ENCODE measurements at regions not wholly inside any gene's neighbourhood (a gene's known extent, or its start where the extent isn't known, plus 50 kb on each side); places are given as distances from the start of the nearest gene placed in this dataset.
A peak's percentile ranks its signal among the peaks of the same experiment; 100 is the strongest.

DNA sequence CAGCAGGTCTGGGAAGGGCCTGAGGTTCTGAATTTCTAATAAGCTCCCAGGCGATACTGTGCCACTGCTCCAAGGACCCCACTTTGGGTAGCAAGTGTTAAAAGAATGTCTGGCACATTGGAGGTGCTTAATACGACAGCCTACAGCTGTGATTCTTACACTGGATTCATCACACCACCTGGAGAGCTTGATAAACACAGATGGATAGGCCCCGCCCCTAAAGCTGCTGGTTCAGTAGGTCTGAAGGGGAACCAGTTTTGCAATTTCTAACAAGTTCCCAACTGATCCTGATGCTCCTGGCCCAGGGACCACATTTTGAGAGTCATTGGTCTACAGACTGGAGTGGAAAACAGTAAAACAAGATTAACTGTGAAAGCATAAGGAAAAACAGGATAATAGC is 124.8 kb upstream of the ST8SIA2 start:
- H4K20me1 ChIP-seq (replicated peaks; ENCODE audit: insufficient read depth) = no peaks in the 10 kb centered on the region

DNA sequence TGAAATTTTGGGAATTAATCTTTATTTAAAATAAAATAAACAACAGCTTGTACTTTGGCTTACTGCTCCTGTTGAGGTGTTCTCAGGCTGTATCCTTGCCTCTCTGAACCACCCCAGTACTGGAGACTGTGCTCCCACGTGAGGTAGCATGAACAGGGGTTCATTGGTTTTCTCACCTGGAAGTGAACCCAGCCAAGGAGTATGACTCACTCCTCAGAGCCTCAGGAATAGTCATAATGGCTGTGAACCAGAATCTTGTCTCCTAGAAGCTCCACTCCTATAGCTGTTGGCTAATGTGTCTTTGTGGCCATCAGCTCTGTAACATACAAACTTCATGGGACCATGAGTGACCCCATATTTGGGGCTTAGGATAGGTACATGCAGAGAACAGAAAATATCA is 122.5 kb upstream of the ST8SIA2 start:
- Histone ChIP-seq H3K9me2 (ENCODE audit: insufficient read depth) (peaks cover 5% of the 10 kb centered on the region; the same call in 1 of the 2 replicates), H3K36me3 (ENCODE audit: insufficient read depth) (no peaks in the 10 kb centered on the region), H3K4me3 (no peak overlapping the region), H3K79me2 (replicated peaks; ENCODE audit: insufficient read depth) (no peaks in the 10 kb centered on the region), H3F3A (replicated peaks; ENCODE audit: low read depth) (no peaks in the 10 kb centered on the region), H3K4me2 (no peak overlapping the region), H4K20me1 (replicated peaks; ENCODE audit: insufficient read depth) (no peaks in the 10 kb centered on the region), H3K4me1 (ENCODE audit: insufficient read depth) (peaks cover 5% of the 10 kb centered on the region; the same call in 1 of the 2 replicates), H3K27me3 (ENCODE audit: insufficient read depth) (no peaks in the 10 kb centered on the region), H3K27ac (ENCODE audit: low read depth) (no peak overlapping the region), H2AFZ (no peak overlapping the region)
- Mint-ChIP-seq H3K27me3 (ENCODE audit: insufficient read depth, low read depth, poor library complexity) (peaks cover 2% of the 10 kb centered on the region), H3K27ac (no peak overlapping the region), H3K4me1 (peaks cover 9% of the 10 kb centered on the region; the same call in 2 of the 3 replicates), H3K36me3 (ENCODE audit: low read depth) (no peaks in the 10 kb centered on the region), H3K9me3 (no peaks in the 10 kb centered on the region), H3K4me3 (no peak overlapping the region)
- no peak for DNase-seq (ENCODE audit: low spot score)
- no peak for ATAC-seq
- no peak for TF ChIP-seq CREB1 (CRISPR knock-in tag; IDR thresholded peaks at IDR 0.05; ENCODE audit: low read depth)
- no peak for TF ChIP-seq POLR2AphosphoS5 (IDR thresholded peaks at IDR 0.05; ENCODE audit: low read depth)
- TF ChIP-seq ZNF114 (CRISPR knock-in tag; IDR thresholded peaks at IDR 0.05) = no peak
- TF ChIP-seq, protein P1, sequence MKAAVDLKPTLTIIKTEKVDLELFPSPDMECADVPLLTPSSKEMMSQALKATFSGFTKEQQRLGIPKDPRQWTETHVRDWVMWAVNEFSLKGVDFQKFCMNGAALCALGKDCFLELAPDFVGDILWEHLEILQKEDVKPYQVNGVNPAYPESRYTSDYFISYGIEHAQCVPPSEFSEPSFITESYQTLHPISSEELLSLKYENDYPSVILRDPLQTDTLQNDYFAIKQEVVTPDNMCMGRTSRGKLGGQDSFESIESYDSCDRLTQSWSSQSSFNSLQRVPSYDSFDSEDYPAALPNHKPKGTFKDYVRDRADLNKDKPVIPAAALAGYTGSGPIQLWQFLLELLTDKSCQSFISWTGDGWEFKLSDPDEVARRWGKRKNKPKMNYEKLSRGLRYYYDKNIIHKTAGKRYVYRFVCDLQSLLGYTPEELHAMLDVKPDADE (IDR thresholded peaks at IDR 0.05) = no peak
- TF ChIP-seq, protein P2, sequence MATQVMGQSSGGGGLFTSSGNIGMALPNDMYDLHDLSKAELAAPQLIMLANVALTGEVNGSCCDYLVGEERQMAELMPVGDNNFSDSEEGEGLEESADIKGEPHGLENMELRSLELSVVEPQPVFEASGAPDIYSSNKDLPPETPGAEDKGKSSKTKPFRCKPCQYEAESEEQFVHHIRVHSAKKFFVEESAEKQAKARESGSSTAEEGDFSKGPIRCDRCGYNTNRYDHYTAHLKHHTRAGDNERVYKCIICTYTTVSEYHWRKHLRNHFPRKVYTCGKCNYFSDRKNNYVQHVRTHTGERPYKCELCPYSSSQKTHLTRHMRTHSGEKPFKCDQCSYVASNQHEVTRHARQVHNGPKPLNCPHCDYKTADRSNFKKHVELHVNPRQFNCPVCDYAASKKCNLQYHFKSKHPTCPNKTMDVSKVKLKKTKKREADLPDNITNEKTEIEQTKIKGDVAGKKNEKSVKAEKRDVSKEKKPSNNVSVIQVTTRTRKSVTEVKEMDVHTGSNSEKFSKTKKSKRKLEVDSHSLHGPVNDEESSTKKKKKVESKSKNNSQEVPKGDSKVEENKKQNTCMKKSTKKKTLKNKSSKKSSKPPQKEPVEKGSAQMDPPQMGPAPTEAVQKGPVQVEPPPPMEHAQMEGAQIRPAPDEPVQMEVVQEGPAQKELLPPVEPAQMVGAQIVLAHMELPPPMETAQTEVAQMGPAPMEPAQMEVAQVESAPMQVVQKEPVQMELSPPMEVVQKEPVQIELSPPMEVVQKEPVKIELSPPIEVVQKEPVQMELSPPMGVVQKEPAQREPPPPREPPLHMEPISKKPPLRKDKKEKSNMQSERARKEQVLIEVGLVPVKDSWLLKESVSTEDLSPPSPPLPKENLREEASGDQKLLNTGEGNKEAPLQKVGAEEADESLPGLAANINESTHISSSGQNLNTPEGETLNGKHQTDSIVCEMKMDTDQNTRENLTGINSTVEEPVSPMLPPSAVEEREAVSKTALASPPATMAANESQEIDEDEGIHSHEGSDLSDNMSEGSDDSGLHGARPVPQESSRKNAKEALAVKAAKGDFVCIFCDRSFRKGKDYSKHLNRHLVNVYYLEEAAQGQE (IDR thresholded peaks at IDR 0.05; ENCODE audit: unreplicated experiment) = no peak
- TF ChIP-seq EZH2phosphoT487 (IDR thresholded peaks at IDR 0.05; ENCODE audit: unreplicated experiment) = no peak
- TF ChIP-seq, protein P3, sequence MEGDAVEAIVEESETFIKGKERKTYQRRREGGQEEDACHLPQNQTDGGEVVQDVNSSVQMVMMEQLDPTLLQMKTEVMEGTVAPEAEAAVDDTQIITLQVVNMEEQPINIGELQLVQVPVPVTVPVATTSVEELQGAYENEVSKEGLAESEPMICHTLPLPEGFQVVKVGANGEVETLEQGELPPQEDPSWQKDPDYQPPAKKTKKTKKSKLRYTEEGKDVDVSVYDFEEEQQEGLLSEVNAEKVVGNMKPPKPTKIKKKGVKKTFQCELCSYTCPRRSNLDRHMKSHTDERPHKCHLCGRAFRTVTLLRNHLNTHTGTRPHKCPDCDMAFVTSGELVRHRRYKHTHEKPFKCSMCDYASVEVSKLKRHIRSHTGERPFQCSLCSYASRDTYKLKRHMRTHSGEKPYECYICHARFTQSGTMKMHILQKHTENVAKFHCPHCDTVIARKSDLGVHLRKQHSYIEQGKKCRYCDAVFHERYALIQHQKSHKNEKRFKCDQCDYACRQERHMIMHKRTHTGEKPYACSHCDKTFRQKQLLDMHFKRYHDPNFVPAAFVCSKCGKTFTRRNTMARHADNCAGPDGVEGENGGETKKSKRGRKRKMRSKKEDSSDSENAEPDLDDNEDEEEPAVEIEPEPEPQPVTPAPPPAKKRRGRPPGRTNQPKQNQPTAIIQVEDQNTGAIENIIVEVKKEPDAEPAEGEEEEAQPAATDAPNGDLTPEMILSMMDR (conservative IDR thresholded peaks at IDR 0.05; ENCODE audit: low read depth in 2 of 2) = no peak
- no peak for TF ChIP-seq ZNF331 (CRISPR knock-in tag; IDR thresholded peaks at IDR 0.05; ENCODE audit: low read depth)
- TF ChIP-seq STAT1 (IDR thresholded peaks at IDR 0.05; ENCODE audit: unreplicated experiment) = no peak
- TF ChIP-seq NANOG (IDR thresholded peaks at IDR 0.05; ENCODE audit: borderline replicate concordance) = no peak

More for the DNA sequence above, 124.8 kb upstream of the ST8SIA2 start:
- DNase-seq (ENCODE audit: low spot score) (peak; percentile 61), ATAC-seq (peak; percentile 75)
- H3K27ac Mint-ChIP-seq = no peak overlapping the region
- peaks cover 13% of the 10 kb centered on the region; the same call in 2 of the 3 replicates for H3K4me1 Mint-ChIP-seq
- Histone ChIP-seq H3K4me1 (ENCODE audit: insufficient read depth) (peaks cover 5% of the 10 kb centered on the region; the same call in 1 of the 2 replicates), H3K4me3 (no peak overlapping the region), H2AFZ (peak overlapping the region; percentile 85), H3K79me2 (replicated peaks; ENCODE audit: insufficient read depth) (no peaks in the 10 kb centered on the region), H3K27ac (ENCODE audit: low read depth) (no peak overlapping the region), H3K27me3 (ENCODE audit: insufficient read depth) (no peaks in the 10 kb centered on the region), H3K36me3 (ENCODE audit: insufficient read depth) (no peaks in the 10 kb centered on the region), H3F3A (replicated peaks; ENCODE audit: low read depth) (no peaks in the 10 kb centered on the region), H3K9me2 (ENCODE audit: insufficient read depth) (peaks cover 5% of the 10 kb centered on the region; the same call in 1 of the 2 replicates), H3K4me2 (no peak overlapping the region)
- no peaks in the 10 kb centered on the region for H3K36me3 Mint-ChIP-seq (ENCODE audit: low read depth)
- no peaks in the 10 kb centered on the region for H3K9me3 Mint-ChIP-seq
- H3K4me3 Mint-ChIP-seq = no peak overlapping the region
- no peak for TF ChIP-seq ZNF114 (CRISPR knock-in tag; IDR thresholded peaks at IDR 0.05)
- peaks cover 2% of the 10 kb centered on the region for H3K27me3 Mint-ChIP-seq (ENCODE audit: insufficient read depth, low read depth, poor library complexity)

All from GM23338 (cell line).